HG02981 (cell line): ENCODE measurements at regions not wholly inside any gene's neighbourhood (a gene's known extent, or its start where the extent isn't known, plus 50 kb on each side); places are given as distances from the start of the nearest gene placed in this dataset.
"Not testable (repeated sequence)": the region's sequence is repeated elsewhere in the genome, so short reads cannot be mapped to it uniquely, and the experiment has no call there.

Source experiments
- ATAC-seq: cut with Tn5 transposase; IDR thresholded peaks from one replicate; pipeline ENCODE4 v1.9.1; 2021; ENCODE audit warnings: mild to moderate bottlenecking, moderate library complexity; ENCODE audit not compliant: unreplicated experiment

- ATAC-seq: no peak
These were observed 396.4 kb downstream of the EDEM1 start for GRCh38 chr3:5583920-5584319.

DNA sequence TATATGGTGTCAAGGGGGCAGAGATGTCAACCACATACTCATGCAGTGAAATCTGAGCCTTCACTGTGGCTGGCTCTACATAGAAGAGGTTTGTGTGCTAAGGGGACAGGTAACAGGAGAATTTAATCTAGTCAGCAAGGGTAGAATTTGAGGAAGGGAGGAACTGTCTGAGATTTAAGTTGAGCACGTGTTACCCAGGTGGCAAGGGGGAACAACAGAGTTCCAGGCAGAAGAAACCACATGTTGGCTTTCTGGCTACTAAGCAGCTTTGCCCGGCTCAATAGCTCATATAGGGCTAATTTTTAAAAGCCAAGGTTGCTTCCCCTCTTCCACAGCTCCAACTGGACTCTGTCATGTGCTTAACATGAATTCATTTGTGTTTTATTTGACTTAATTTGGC is 397.6 kb downstream of the EDEM1 start:
- no peak for ATAC-seq

DNA sequence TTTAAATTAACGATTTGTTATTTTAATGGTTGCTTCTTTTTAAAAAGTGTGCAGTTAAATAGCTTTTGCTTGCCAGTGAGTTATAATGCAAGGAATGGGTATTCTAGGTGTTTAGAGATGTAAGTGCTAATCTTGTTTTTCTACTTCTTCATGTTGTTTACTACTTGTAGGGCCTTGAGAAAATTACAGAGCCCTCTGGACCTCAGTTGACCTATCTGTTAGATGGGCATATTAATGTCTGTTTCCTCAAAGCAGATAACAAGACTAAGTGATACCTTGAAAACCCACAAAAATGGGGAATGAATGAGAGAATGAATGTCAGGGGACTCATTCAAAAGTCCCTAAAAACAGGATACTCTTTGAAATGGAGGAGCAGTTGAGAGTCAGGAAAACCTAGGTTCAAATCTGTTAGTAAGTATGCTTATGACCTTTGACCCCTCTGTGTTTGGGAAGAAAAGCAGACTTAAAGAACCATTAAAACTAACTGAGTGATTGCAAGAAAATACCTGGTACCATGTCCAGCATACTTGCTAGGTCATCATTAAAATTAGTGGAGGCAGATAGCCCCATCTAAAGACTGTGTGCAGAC is 419.5 kb downstream of the EDEM1 start:
- ATAC-seq: no peak

DNA sequence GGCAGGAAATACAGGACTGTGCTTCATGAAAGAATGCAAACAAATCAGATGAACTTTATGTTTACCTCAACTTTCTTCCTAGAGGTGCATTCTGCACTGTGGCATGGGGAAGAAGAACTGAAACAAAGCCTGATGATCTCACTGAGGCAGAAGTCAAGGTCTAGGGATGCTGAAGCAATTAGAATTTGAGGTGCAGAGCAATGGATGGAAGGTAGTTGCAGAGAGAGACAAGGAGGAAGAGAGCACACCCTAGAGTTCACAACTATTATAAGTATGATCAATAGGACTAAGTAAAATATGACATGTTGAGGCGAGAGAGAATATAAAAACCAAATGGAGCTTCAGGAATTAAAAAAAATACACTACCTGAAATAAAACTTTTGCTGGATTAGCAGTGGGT is 420.1 kb downstream of the EDEM1 start:
- ATAC-seq: no peak

DNA sequence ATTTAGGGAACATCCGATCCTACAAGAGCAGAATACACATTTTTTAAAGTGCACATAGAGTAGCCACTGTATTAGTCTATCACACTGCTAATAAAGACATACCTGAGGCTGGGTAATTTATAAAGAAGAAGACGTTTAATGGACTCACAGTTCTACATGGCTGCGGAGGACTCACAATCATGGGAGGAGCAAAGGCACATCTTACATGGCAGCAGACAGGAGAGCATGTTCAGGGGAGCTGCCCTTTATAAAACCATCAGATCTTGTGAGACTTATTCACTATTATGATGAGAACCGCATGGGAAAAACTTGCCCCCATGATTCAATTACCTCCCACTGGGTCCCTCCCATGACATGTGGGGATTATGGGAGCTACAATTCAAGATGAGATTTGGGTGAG is 421.5 kb downstream of the EDEM1 start:
- ATAC-seq: not testable (repeated sequence)

GRCh38 chr3:5613599-5613998 is 426.1 kb downstream of the EDEM1 start:
- no peak for ATAC-seq

DNA sequence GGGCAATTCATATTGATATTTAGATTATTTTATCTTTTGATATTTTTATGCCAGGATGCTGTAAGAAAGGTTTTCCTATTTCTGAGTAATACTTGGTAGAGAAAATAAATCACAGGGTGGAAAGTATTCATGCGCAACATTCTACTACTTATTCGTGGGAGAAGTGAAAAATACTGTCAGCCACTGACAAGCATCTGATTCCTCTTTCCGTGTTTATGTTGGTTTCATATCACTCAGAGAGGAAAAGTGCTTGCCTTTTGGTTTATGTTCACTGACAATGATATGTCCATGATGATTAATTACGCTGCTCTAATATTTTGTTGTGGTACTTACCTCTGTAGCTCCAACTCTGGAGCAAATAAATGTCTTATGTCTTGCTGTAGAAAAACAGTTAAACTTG is 429.4 kb downstream of the EDEM1 start:
- ATAC-seq: no peak

GRCh38 chr3:5618170-5618569 is 430.7 kb downstream of the EDEM1 start:
- no peak for ATAC-seq

DNA sequence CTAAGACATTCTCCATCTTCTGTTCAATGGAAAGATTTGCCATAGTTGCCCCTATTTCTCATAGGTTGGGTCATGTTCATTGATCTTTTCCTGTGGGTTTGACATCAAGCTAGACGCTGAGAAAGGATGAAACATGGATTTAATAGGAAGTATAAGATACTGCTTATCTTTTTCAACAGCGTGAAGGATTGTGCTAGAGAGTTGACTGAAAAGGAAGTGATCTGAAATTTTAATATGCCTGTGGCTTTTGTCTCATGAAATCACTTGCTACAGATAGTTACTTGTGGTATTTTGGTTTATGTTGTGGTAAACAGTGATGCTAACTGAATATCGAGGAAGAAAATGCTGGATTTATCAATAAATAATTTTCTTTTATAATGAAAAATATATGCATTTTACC is 442.9 kb downstream of the EDEM1 start:
- ATAC-seq: no peak

DNA sequence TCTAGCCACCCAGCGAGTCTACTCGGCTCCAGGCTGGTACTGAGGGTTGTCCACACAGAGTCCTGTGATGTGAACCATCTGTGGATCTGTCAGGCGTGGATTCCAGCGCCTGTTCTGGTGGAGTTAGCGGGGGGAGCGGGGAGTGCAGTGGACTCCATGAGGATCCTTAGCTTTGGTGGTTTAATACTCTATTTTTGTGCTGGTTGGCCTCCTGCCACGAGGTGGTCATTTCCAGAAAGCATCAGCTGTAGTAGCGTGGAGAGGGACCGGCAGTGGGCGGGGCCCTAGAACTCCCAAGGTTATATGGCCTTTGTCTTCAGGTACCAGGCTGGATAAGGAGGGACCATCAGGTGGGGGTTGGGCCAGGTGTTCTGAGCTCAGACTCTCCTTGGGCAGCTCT is 446.5 kb downstream of the EDEM1 start:
- no peak for ATAC-seq

DNA sequence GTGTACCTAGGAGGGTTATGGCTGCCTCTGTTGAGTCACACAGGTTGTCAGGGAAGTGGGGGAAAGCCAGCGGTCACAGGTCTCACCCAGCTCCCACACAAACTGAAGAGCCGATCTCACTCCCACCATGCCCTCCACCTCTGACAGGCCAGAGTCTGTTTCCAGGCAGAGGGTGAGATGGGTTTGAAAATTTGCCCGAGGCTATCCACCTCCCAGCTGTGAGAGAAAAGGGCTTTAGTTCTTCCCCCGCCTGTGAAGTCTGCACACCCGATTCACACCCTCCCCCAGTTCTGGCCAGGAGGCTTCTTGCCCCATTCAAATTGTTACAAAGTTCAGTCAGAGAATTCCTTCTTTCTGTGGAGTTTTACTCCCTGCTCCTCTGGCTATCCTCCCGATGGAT is 446.9 kb downstream of the EDEM1 start:
- ATAC-seq: no peak

GRCh38 chr3:5635746-5636145 is 448.2 kb downstream of the EDEM1 start:
- ATAC-seq: no peak

GRCh38 chr3:5638550-5638949 is 451.0 kb downstream of the EDEM1 start:
- no peak for ATAC-seq

GRCh38 chr3:5644773-5645670 is 457.5 kb downstream of the EDEM1 start:
- ATAC-seq: no peak

DNA sequence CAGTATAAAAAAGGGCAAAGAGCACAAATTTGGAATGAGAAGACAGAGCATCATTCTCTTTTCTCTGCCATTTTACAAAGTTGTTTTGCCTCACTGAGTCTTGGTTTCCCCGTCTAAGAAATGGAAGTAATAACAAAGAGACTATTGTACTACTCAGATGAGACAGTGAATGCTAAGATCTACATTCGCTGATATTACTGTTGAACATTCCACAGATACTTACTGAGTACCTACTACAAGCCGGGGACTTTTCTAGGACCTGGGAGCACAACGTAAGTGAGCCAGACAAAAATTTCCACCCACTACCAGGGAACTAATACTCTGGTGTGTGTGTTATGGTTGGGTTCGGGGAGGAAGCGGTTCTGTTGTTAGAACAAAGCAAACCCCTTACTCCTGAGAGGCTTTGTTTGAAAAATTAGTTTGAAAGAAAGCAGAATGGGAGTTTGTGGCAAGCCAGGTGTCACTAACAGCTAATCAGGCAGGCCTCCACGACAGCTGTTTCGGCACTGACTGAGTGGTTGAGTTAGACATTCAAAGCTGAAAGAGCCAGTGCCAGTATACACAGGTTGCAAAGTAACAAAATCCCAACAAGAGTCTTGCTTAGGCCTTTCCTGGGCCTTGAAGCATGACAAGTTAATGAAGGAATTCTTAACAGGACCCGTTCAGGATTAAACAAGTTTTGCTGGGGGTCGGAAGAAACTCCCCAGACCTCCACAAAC is 458.3 kb downstream of the EDEM1 start:
- ATAC-seq: no peak

DNA sequence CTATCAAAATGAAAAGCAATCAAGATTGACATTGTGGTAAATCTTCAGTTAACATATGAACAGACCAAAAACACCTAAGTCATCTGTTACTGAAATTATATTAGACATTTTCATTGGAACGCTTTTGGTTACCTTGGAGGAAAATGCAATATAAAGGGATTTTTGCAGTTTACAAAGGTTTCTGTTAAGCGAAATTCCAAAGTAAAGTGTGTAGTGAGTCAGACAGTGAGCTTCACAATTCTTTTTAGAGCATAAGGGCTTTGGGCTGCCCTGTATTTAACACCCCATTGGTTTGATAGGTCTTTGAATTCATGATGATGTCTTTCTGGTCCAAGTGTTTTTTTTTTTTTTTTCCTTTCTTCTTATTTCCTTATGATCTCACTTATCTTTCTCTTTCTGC is 462.8 kb downstream of the EDEM1 start:
- no peak for ATAC-seq

GRCh38 chr3:5651351-5651750 is 463.8 kb downstream of the EDEM1 start:
- ATAC-seq: no peak

DNA sequence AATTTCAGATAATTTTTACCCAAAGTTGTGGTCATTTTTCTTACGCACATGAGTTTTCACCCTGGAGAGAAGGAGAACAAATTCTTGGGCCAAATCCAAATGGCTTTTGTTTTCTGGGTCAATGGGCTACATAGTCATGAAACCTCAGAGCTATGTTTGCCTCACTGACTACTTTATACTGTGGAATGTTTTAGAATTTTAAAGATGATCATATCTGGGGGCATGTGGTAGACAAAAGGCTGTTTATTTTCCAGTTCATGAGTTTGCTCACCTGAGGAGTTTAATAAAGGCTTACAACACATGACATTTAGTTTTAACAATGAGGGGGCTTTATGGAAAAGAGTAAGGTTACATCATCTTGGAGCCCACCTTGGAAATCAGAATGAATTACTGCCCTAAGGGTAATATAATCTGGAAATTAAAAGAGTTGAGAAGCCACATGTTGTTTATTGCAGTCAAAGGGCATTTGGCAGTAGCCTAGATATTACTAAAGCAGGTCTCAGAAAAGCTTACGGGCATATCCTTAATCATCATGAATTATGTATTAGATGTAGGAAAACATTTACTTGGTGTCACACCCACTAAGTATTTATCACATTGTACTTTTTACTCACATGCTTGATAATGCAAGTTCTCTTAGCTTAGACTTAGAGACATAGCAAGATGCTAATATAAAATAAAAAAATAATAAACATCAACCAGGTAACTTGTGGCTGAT is 466.1 kb downstream of the EDEM1 start:
- no peak for ATAC-seq

GRCh38 chr3:5657106-5657505 is 469.6 kb downstream of the EDEM1 start:
- ATAC-seq: no peak

DNA sequence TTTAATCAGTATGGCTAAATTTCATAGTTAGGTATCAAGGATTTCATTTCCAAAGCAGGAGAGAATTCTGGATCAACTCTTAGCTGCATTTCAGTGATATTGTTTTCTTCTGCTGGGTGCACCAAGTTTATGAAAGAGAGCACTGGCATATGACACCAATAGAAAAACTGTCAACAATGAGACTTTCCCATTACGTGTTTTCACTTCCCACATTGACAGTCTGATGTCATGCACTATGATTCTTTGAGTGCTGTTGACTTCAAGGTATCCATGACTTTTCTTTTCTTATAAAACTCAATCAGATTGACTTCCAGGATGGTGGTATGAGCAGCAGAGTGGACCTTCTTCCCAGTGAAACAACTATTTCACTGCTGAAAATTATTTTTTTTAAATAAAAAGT is 476.1 kb downstream of the EDEM1 start:
- no peak for ATAC-seq

- ATAC-seq: no peak
These were observed 478.9 kb downstream of the EDEM1 start for GRCh38 chr3:5666455-5666854.
